COR-L47 (cell line): ENCODE measurements at regions not wholly inside any gene's neighbourhood (a gene's known extent, or its start where the extent isn't known, plus 50 kb on each side); places are given as distances from the start of the nearest gene placed in this dataset.
A peak's percentile ranks its signal among the peaks of the same experiment; 100 is the strongest.
"Not testable (repeated sequence)": the region's sequence is repeated elsewhere in the genome, so short reads cannot be mapped to it uniquely, and the experiment has no call there.

Experiments
- DNase-seq: peaks from one replicate; lab custom pipeline; 2025; lab: John Stamatoyannopoulos, UW

- no peak for DNase-seq
Measured at GRCh38 chr6:78666764-78667163, 200.6 kb upstream of the IRAK1BP1 start.

DNA sequence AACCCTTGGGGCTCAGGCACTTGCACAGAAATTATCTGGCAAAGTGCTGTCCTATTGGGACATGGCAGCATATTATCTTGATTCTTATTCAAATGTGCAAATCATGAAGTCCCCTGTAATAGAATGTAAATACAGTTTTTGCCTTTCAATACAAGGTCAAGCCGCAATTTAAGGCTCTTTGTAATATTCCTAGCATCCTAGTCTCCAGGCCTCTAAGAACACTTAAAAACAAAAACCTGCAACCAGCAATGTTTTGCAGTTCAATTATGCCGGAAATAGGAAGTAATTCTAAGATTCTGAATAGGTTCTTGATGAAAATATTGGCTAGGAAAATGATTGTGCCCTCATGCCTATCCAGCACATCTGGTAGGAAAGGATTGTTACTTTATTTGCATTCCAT, 197.2 kb upstream of the IRAK1BP1 start:
- no peak for DNase-seq

DNA sequence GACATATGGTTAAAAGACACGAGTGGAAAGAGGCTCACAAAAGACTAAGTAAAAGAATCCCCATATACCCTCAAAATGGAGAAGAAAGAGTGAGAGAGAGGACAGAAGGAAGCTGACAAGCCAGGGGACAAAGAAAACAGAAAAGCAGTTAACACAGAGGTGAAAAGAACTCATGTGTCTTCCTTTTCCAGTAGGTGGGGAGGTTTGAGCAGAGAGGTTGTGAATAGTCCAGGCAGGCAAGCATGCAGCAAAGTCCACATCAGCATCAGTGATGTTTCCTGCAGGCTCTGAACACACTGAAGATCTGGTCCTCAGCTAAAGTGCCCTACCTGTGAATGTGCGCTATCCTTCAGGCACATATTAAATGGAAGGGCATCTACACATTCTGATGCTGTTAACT, 196.5 kb upstream of the IRAK1BP1 start:
- no peak for DNase-seq

GRCh38 chr6:78676069-78677007, 191.0 kb upstream of the IRAK1BP1 start:
- DNase-seq: peak; percentile 4

DNA sequence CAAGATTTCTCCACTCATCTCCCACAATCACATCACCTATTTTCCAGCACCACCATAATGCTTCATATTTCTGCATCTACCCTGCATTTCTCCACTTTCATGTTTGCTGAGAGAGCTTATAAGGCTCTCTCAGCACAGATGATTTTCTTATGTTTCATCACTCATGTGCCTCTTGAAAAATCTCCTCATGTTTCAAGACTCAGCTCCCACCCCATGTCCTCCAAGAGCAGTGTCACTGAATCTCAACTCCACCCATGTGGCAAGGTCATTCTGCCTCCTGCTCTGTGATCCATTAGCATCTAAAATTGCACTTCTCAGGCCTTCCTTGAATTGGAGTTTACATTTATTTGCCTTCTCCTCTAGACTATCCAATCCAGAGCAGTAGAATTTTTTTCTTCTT, 178.7 kb upstream of the IRAK1BP1 start:
- DNase-seq: no peak

DNA sequence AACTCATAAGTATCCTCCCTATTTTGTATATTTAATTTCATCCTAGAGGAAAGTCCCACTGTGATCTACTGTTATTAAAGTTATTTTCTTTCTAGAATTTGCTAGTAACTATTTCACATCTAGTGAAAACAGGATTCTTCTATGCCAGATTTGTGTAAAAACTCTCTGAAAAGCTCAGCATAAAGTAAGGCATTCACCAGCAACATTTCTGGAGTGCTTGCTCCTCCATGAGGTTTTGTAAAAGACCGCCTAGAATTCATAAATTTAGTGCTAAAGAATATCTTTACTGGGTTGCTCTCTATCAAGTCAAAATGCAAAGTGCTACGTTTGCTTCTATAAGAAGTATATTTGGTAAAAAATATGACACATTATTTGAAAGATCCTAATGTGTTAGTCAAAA, 173.5 kb upstream of the IRAK1BP1 start:
- no peak for DNase-seq

- peak; percentile 1 for DNase-seq
Measured at GRCh38 chr6:78694628-78695027, 172.7 kb upstream of the IRAK1BP1 start.

DNA sequence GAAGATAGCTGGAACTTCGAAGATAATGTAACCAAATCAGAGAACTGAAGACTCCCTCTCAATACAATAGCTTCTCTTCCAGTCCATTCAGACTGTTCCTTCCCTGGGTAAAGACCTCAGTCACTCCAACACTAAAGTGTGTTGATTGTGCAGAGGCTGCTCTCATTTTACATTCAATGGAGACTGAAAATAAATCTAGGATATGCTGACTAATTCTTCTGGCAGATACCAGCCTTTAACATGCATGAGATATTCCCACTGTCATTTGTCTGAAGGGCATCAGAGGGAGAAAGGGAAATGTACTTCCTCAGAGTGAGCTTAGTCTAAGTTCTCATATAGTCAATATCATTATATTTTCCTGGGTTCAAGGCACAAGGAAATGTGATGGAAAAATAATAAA, 166.4 kb upstream of the IRAK1BP1 start:
- no peak for DNase-seq

DNA sequence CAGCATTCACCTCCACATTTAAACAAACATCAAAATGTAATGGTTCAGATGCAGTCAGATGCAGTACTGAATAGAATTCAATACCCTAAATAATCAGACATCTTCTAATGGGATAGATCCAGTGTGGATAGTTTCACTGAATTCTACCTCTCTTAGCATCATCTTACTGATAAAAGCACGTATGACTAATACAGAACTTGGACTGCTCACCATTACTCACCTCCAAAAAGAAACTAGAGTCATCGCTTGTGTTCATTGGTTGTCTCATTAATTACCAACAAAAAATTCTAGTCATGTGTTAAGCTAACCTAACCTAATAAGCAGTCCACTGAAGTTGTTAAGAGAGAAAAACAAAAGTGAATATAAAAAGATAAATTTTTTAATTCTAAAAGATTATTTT, 165.9 kb upstream of the IRAK1BP1 start:
- DNase-seq: no peak

DNA sequence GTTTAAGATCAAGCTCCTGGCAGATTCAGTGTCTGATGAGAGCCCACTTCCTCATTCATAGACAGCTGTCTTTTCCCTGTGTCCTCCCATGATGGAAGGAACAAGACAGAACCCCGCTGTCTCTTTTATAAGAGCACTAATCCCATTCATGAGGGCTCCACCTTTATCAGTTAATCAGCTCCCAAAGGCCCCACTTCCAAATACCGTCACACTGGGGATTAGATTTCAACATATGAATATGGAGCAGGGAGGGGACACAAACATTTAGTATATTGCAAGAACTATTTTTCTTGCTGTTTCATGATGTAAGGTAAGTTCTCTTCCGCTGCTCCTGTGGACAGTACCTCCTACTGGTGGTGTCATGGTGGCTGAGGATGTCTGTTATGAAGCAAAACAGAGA, 158.3 kb upstream of the IRAK1BP1 start:
- no peak for DNase-seq

GRCh38 chr6:78713564-78713963, 153.8 kb upstream of the IRAK1BP1 start:
- DNase-seq: no peak

DNA sequence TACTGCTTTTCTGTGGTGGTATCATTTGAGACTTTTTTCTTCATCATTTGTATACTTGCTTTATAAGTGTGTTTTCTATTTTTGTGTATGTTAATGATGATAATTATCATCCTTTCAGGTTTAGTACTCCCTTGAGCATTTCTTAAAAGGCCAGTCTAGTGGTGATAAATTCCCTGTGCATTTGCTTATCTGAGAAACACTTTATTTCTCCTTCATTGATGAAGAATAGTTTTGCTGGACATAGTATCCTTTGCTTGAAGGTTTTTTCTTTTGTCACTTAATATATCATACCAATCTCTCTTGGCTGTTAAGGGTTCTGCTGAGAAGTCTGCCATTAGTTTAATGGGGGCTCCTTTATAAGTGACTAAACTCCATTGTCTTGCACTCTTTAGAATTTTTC, 123.2 kb upstream of the IRAK1BP1 start:
- DNase-seq: no peak

DNA sequence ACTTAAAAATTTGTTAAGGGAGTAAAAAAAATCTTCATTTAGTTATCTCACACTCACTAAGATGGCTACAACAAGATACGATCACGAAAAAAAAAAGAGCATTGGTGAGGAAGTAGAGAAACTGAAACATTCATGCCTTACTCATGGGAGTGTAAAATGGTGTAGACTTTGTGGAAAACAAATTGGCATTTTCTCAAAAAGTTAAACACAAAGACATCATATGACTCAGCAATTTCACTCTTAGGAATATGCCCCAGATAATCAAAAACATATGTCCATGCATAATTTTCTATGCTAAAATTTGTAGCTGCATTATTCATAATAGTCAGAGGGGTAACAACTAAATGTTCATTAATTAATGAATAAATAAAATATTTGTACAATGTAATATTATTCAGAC, 120.9 kb upstream of the IRAK1BP1 start:
- DNase-seq: no peak

DNA sequence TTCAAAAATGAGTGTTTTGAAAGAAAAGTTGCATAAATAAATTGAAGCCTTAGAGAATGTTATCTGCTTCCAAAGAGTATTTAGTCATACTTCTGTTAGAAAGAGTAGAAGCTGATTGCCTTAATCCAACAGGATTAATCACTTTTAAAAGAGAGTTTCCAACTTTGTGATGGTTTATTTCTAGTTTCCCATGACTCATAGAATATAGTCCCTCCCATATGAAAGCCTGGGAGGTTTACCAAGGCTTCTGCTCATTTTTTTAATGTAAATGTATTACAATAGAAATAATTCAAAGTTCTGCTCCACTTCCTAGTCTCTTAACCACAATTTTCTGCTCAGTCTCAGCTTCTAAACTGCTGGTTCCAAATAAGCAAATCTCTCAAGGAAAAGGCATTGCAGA, 118.0 kb upstream of the IRAK1BP1 start:
- no peak for DNase-seq

DNA sequence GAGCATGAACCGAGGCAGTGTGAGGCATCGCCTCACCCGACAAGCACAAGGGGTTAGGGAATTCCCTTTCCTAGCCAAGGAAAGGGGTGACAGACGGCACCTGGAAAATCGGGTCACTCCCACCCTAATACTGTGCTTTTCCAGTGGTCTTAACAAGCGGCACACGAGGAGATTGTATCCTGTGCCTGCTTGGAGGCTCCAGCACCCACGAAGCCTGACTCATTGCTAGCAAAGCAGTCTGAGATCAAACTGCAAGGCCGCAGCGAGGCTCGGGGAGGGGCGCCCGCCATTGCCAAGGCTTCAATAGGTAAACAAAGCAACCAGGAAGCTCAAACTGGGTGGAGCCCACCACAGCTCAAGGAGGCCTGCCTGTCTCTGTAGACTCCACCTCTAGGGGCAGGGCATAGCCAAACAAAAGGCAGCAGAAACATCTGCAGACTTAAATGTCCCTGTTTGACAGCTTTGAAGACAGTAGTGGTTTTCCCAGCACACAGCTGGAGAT, 109.0 kb upstream of the IRAK1BP1 start:
- DNase-seq: not testable (repeated sequence)

DNA sequence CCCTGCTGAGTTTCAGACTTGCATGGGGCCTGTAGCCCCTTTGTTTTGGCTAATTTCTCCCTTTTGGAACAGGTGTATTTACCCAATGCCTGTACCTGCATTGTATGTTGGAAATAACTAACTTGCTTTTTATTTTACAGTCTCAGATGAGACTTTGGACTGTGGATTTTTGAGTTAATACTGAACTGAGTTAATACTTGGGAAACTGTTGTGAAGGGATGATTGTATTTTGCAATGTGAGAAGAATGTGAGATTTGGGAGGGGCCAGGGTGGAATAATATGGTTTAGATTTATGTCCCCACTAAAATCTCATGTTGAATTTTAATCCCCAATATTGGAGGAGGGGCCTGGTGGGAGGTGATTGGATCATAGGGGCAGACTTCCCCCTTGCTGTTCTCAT, 99.1 kb upstream of the IRAK1BP1 start:
- no peak for DNase-seq

- DNase-seq: no peak
Measured at GRCh38 chr6:78770765-78771164, 96.6 kb upstream of the IRAK1BP1 start.

DNA sequence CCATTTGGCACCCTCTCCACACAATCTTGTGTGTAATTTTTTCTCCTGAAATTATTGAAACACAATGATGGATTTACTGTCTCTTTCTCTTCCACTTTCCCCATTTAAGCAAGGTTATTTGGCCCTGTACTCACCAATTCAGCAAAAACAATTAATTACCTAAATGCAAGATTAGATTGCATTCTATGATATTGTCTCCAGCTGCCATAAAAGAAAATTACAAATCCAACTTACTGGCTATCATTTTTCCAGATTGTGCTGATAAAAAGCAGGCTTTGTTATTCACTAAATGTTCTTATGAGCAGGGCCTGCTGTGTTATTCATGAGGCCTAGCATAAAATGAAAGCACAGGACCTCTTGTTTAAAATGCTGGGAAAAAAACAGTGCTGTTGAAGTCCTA, 95.8 kb upstream of the IRAK1BP1 start:
- DNase-seq: no peak

GRCh38 chr6:78781001-78781400, 86.3 kb upstream of the IRAK1BP1 start:
- no peak for DNase-seq

GRCh38 chr6:78783366-78783765, 84.0 kb upstream of the IRAK1BP1 start:
- not testable (repeated sequence) for DNase-seq

GRCh38 chr6:78797270-78797669, 70.1 kb upstream of the IRAK1BP1 start:
- no peak for DNase-seq

DNA sequence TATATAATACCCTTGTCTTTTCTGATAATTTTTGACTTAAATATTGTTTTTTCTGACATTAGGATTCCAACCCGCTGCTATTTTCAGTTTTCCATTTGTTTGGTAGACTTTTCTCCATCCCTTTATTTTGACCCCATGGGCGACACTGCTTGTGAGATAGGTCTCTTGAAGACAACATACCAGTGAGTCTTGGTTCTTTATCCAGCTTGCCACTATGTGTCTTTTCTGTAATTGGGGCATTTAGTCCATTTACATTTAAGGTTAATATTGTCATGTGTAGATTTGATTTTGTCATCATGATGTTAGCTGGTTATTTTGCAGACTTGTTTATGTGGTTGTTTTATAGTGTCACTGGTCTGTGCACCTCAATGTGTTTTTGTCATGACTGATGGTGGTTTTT, 67.7 kb upstream of the IRAK1BP1 start:
- DNase-seq: no peak

GRCh38 chr6:78806792-78807191, 60.6 kb upstream of the IRAK1BP1 start:
- DNase-seq: not testable (repeated sequence)
